HG03025 (cell line): ENCODE measurements at regions not wholly inside any gene's neighbourhood (a gene's known extent, or its start where the extent isn't known, plus 50 kb on each side); places are given as distances from the start of the nearest gene placed in this dataset.
"Not testable (repeated sequence)": the region's sequence is repeated elsewhere in the genome, so short reads cannot be mapped to it uniquely, and the experiment has no call there.

ENCODE experiments used
- ATAC-seq: cut with Tn5 transposase; IDR thresholded peaks from one replicate; pipeline ENCODE4 v1.9.1; 2021; ENCODE audit warnings: mild to moderate bottlenecking, moderate library complexity; ENCODE audit not compliant: unreplicated experiment, low FRiP score

GRCh38 chr20:25867776-25868649 is 171.4 kb upstream of the ZNF337 start:
- ATAC-seq = no peak

GRCh38 chr20:25867015-25867775 is 170.5 kb upstream of the ZNF337 start:
- not testable (repeated sequence) for ATAC-seq

- no peak for ATAC-seq
Measured at GRCh38 chr20:25865715-25866656, 169.3 kb upstream of the ZNF337 start.

GRCh38 chr20:25864963-25865714 is 168.5 kb upstream of the ZNF337 start:
- not testable (repeated sequence) for ATAC-seq

- ATAC-seq = no peak
Measured at GRCh38 chr20:25864326-25864962, 167.8 kb upstream of the ZNF337 start.

GRCh38 chr20:25863536-25864325 is 167.1 kb upstream of the ZNF337 start:
- ATAC-seq = no peak

- ATAC-seq = peak; percentile 44
Measured at GRCh38 chr20:25862967-25863530, 166.4 kb upstream of the ZNF337 start.

- no peak for ATAC-seq
Measured at GRCh38 chr20:25860531-25861150, 164.0 kb upstream of the ZNF337 start.

- ATAC-seq = no peak
Measured at GRCh38 chr20:25859649-25860530, 163.2 kb upstream of the ZNF337 start.

GRCh38 chr20:25858495-25859425 is 162.1 kb upstream of the ZNF337 start:
- ATAC-seq = no peak

GRCh38 chr20:25857091-25857788 is 160.6 kb upstream of the ZNF337 start:
- ATAC-seq = not testable (repeated sequence)

GRCh38 chr20:25856256-25856884 is 159.7 kb upstream of the ZNF337 start:
- ATAC-seq = no peak

GRCh38 chr20:25855451-25856156 is 159.0 kb upstream of the ZNF337 start:
- not testable (repeated sequence) for ATAC-seq

- ATAC-seq = not testable (repeated sequence)
Measured at GRCh38 chr20:25854666-25855065, 158.0 kb upstream of the ZNF337 start.
